PFSK-1 (cell line): ENCODE measurements at regions not wholly inside any gene's neighbourhood (a gene's known extent, or its start where the extent isn't known, plus 50 kb on each side); places are given as distances from the start of the nearest gene placed in this dataset.

ENCODE experiments used
- FOXP2 ChIP-seq: optimal IDR thresholded peaks from 2 replicates; pipeline ENCODE3; 2011; ENCODE audit warnings: borderline replicate concordance, control low read depth, inconsistent platforms; ENCODE audit not compliant: insufficient read depth; ENCODE audit errors: extremely low read length, extremely low read depth
- POLR2AphosphoS5 ChIP-seq: IDR thresholded peaks from 2 replicates; pipeline ENCODE4 v1.6.1; 2012; ENCODE audit warnings: low read depth, mild to moderate bottlenecking, control low read depth, low read length, moderate library complexity
- REST ChIP-seq, 2 experiments: IDR thresholded peaks; 2 replicates each; pipeline versions ENCODE4 v1.6.1 to v1.8.0; 2011 to 2012; ENCODE audit warnings: low read depth in 2 of 2, low read length in 2 of 2, control low read depth in 1 of 2, inconsistent platforms in 1 of 2, mild to moderate bottlenecking in 1 of 2, moderate library complexity in 1 of 2; ENCODE audit not compliant: insufficient read depth in 1 of 2
- SIN3A ChIP-seq: IDR thresholded peaks from 2 replicates; pipeline ENCODE4 v1.6.1; 2012; ENCODE audit warnings: mild to moderate bottlenecking, low read length, moderate library complexity, borderline replicate concordance; ENCODE audit not compliant: insufficient read depth
- TAF1 ChIP-seq: IDR thresholded peaks from 2 replicates; pipeline ENCODE4 v1.6.1; 2012; ENCODE audit warnings: low read length, control low read depth, borderline replicate concordance; ENCODE audit not compliant: insufficient read depth

GRCh38 chr6:19554356-19555225 is 282.6 kb upstream of the ID4 start:
- no peak for TF ChIP-seq FOXP2
- no peak for TF ChIP-seq TAF1
- TF ChIP-seq REST (IDR thresholded peaks at IDR 0.05; ENCODE audit: insufficient read depth in 1 of 2, low read depth in 2 of 2, low read length in 2 of 2), result no peak
- no peak for TF ChIP-seq SIN3A
- TF ChIP-seq POLR2AphosphoS5, result no peak

GRCh38 chr6:19557191-19557590 is 280.0 kb upstream of the ID4 start:
- TF ChIP-seq REST (IDR thresholded peaks at IDR 0.05; ENCODE audit: insufficient read depth in 1 of 2, low read depth in 2 of 2, low read length in 2 of 2) (no peak), TAF1 (no peak), SIN3A (no peak), FOXP2 (no peak), POLR2AphosphoS5 (no peak)

- TF ChIP-seq TAF1, result no peak
- no peak for TF ChIP-seq POLR2AphosphoS5
- TF ChIP-seq SIN3A, result no peak
- no peak for TF ChIP-seq REST (IDR thresholded peaks at IDR 0.05; ENCODE audit: insufficient read depth in 1 of 2, low read depth in 2 of 2, low read length in 2 of 2)
- TF ChIP-seq FOXP2, result no peak
Measured at GRCh38 chr6:19558201-19558600, 279.0 kb upstream of the ID4 start.

GRCh38 chr6:19558934-19559333 is 278.2 kb upstream of the ID4 start:
- no peak for TF ChIP-seq POLR2AphosphoS5
- TF ChIP-seq TAF1, result no peak
- no peak for TF ChIP-seq SIN3A
- TF ChIP-seq REST (IDR thresholded peaks at IDR 0.05; ENCODE audit: insufficient read depth in 1 of 2, low read depth in 2 of 2, low read length in 2 of 2), result no peak
- TF ChIP-seq FOXP2, result no peak
